ENCODE measurements at regions not wholly inside any gene's neighbourhood (a gene's known extent, or its start where the extent isn't known, plus 50 kb on each side); places are given as distances from the start of the nearest gene placed in this dataset.

GRCh38 chr20:7275645-7276237, 508.3 kb downstream of the BMP2 start:
- no peak overlapping the region for H3K27ac Mint-ChIP-seq (ENCODE audit: unreplicated experiment)

GRCh38 chr20:7285918-7286556, 518.6 kb downstream of the BMP2 start:
- DNase-seq (ENCODE audit: low spot score) = no peak
- H3K4me3 Mint-ChIP-seq (ENCODE audit: unreplicated experiment) = no peak overlapping the region
- peaks cover 23% of the 10 kb centered on the region for H3K27me3 Mint-ChIP-seq (ENCODE audit: low read depth)
- H3K36me3 Mint-ChIP-seq (ENCODE audit: low read depth) = no peaks in the 10 kb centered on the region
- H3K4me1 Mint-ChIP-seq (ENCODE audit: low read depth) = no peaks in the 10 kb centered on the region
- no peaks in the 10 kb centered on the region for H3K9me3 Mint-ChIP-seq (ENCODE audit: low read depth)
- no peak overlapping the region for H3K27ac Mint-ChIP-seq (ENCODE audit: unreplicated experiment)
- peak; percentile 94 for TF ChIP-seq CTCF (IDR thresholded peaks at IDR 0.05)

More at GRCh38 chr20:7275645-7276237, 508.3 kb downstream of the BMP2 start:
- DNase-seq (ENCODE audit: low spot score) = no peak
- TF ChIP-seq CTCF (IDR thresholded peaks at IDR 0.05) = no peak
- H3K27me3 Mint-ChIP-seq (ENCODE audit: low read depth) = peaks cover 12% of the 10 kb centered on the region
- no peak overlapping the region for H3K4me3 Mint-ChIP-seq (ENCODE audit: unreplicated experiment)
- no peaks in the 10 kb centered on the region for H3K4me1 Mint-ChIP-seq (ENCODE audit: low read depth)
- peaks cover 5% of the 10 kb centered on the region for H3K9me3 Mint-ChIP-seq (ENCODE audit: low read depth)
- H3K36me3 Mint-ChIP-seq (ENCODE audit: low read depth) = no peaks in the 10 kb centered on the region

- no peak overlapping the region for H3K27ac Mint-ChIP-seq (ENCODE audit: unreplicated experiment)
- no peaks in the 10 kb centered on the region for H3K4me1 Mint-ChIP-seq (ENCODE audit: low read depth)
- no peaks in the 10 kb centered on the region for H3K9me3 Mint-ChIP-seq (ENCODE audit: low read depth)
- peaks cover 19% of the 10 kb centered on the region for H3K27me3 Mint-ChIP-seq (ENCODE audit: low read depth)
- no peak overlapping the region for H3K4me3 Mint-ChIP-seq (ENCODE audit: unreplicated experiment)
- H3K36me3 Mint-ChIP-seq (ENCODE audit: low read depth) = no peaks in the 10 kb centered on the region
- no peak for TF ChIP-seq CTCF (IDR thresholded peaks at IDR 0.05)
- no peak for DNase-seq (ENCODE audit: low spot score)
Measured at GRCh38 chr20:7291323-7291943, 523.9 kb downstream of the BMP2 start.

- Mint-ChIP-seq H3K27me3 (ENCODE audit: low read depth) (peaks cover 19% of the 10 kb centered on the region), H3K4me3 (ENCODE audit: unreplicated experiment) (no peak overlapping the region), H3K9me3 (ENCODE audit: low read depth) (no peaks in the 10 kb centered on the region), H3K36me3 (ENCODE audit: low read depth) (no peaks in the 10 kb centered on the region), H3K4me1 (ENCODE audit: low read depth) (no peaks in the 10 kb centered on the region), H3K27ac (ENCODE audit: unreplicated experiment) (no peak overlapping the region)
- TF ChIP-seq CTCF (IDR thresholded peaks at IDR 0.05) = no peak
- DNase-seq (ENCODE audit: low spot score) = no peak
Measured at GRCh38 chr20:7291946-7292345, 524.5 kb downstream of the BMP2 start.

GRCh38 chr20:7294816-7295360, 527.4 kb downstream of the BMP2 start:
- H3K4me1 Mint-ChIP-seq (ENCODE audit: low read depth) = no peaks in the 10 kb centered on the region
- no peak overlapping the region for H3K4me3 Mint-ChIP-seq (ENCODE audit: unreplicated experiment)
- no peaks in the 10 kb centered on the region for H3K36me3 Mint-ChIP-seq (ENCODE audit: low read depth)
- DNase-seq (ENCODE audit: low spot score) = no peak
- peaks cover 4% of the 10 kb centered on the region for H3K9me3 Mint-ChIP-seq (ENCODE audit: low read depth)
- H3K27ac Mint-ChIP-seq (ENCODE audit: unreplicated experiment) = no peak overlapping the region
- TF ChIP-seq CTCF (IDR thresholded peaks at IDR 0.05) = no peak
- peaks cover 10% of the 10 kb centered on the region for H3K27me3 Mint-ChIP-seq (ENCODE audit: low read depth)
